T1000 (cell line): ENCODE measurements at regions not wholly inside any gene's neighbourhood (a gene's known extent, or its start where the extent isn't known, plus 50 kb on each side); places are given as distances from the start of the nearest gene placed in this dataset.
"Not testable (repeated sequence)": the region's sequence is repeated elsewhere in the genome, so short reads cannot be mapped to it uniquely, and the experiment has no call there.

Experiments
- DNase-seq: peaks from one replicate; lab custom pipeline; 2025; ENCODE audit warnings: mixed read lengths; lab: John Stamatoyannopoulos, UW

- no peak for DNase-seq
These were observed 119.5 kb upstream of the TLE4 start for GRCh38 chr9:79452265-79452664.

- no peak for DNase-seq
These were observed 110.1 kb upstream of the TLE4 start for GRCh38 chr9:79461712-79462111.

- DNase-seq: no peak
These were observed 106.6 kb upstream of the TLE4 start for GRCh38 chr9:79465156-79465555.

GRCh38 chr9:79469164-79469563 is 102.6 kb upstream of the TLE4 start:
- DNase-seq: no peak

GRCh38 chr9:79470954-79471353 is 100.8 kb upstream of the TLE4 start:
- no peak for DNase-seq

GRCh38 chr9:79471580-79472543 is 99.9 kb upstream of the TLE4 start:
- DNase-seq: no peak

- no peak for DNase-seq
These were observed 98.1 kb upstream of the TLE4 start for GRCh38 chr9:79473704-79474103.

GRCh38 chr9:79477241-79477840 is 94.4 kb upstream of the TLE4 start:
- no peak for DNase-seq

- no peak for DNase-seq
These were observed 93.6 kb upstream of the TLE4 start for GRCh38 chr9:79477955-79478771.

- no peak for DNase-seq
These were observed 91.1 kb upstream of the TLE4 start for GRCh38 chr9:79480639-79481038.

GRCh38 chr9:79481846-79482477 is 89.8 kb upstream of the TLE4 start:
- DNase-seq: no peak

- DNase-seq: no peak
These were observed 86.5 kb upstream of the TLE4 start for GRCh38 chr9:79485258-79485657.

GRCh38 chr9:79489261-79490000 is 82.3 kb upstream of the TLE4 start:
- DNase-seq: peak; percentile 69

GRCh38 chr9:79490657-79491248 is 81.0 kb upstream of the TLE4 start:
- no peak for DNase-seq

- no peak for DNase-seq
These were observed 79.4 kb upstream of the TLE4 start for GRCh38 chr9:79492092-79493009.

GRCh38 chr9:79500196-79500864 is 71.4 kb upstream of the TLE4 start:
- DNase-seq: not testable (repeated sequence)

- DNase-seq: no peak
These were observed 70.2 kb upstream of the TLE4 start for GRCh38 chr9:79501546-79501945.

- no peak for DNase-seq
These were observed 64.0 kb upstream of the TLE4 start for GRCh38 chr9:79507801-79508200.

- no peak for DNase-seq
These were observed 59.5 kb upstream of the TLE4 start for GRCh38 chr9:79512251-79512650.
